ENCODE measurements at regions not wholly inside any gene's neighbourhood (a gene's known extent, or its start where the extent isn't known, plus 50 kb on each side); places are given as distances from the start of the nearest gene placed in this dataset.

GRCh38 chr4:62475596-62475995 is 1275.5 kb downstream of the ADGRL3 start:
- no peaks in the 10 kb centered on the region for H3K4me1 ChIP-seq
- no peaks in the 10 kb centered on the region for H3K9me3 ChIP-seq
- no peak for DNase-seq
- H3K4me3 ChIP-seq, result no peak overlapping the region
- TF ChIP-seq POLR2A (IDR thresholded peaks at IDR 0.05), result no peak
- TF ChIP-seq, protein P1, sequence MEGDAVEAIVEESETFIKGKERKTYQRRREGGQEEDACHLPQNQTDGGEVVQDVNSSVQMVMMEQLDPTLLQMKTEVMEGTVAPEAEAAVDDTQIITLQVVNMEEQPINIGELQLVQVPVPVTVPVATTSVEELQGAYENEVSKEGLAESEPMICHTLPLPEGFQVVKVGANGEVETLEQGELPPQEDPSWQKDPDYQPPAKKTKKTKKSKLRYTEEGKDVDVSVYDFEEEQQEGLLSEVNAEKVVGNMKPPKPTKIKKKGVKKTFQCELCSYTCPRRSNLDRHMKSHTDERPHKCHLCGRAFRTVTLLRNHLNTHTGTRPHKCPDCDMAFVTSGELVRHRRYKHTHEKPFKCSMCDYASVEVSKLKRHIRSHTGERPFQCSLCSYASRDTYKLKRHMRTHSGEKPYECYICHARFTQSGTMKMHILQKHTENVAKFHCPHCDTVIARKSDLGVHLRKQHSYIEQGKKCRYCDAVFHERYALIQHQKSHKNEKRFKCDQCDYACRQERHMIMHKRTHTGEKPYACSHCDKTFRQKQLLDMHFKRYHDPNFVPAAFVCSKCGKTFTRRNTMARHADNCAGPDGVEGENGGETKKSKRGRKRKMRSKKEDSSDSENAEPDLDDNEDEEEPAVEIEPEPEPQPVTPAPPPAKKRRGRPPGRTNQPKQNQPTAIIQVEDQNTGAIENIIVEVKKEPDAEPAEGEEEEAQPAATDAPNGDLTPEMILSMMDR (IDR thresholded peaks at IDR 0.05), result no peak
- H3K27ac ChIP-seq, result no peak overlapping the region
- H3K36me3 ChIP-seq, result no peaks in the 10 kb centered on the region
- no peaks in the 10 kb centered on the region for H3K27me3 ChIP-seq

DNA sequence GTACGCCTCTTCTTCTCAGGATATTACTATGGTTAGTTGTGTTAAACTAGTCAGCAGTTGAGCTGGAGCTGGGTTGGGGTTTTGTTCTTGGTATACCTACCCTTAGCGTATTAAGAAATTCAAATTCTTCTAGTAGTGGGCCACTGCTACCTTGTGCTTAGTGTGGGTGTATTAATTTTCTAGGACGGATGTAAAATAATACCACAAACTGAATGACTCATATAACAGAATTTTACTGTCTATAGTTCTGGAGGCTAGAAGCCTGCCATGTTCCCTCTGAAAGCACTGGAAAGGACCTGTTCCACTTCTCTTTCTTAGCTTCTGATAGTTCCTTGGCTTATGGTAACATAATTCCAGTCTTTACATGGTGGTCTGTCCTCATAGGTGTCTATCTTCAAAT is 1274.7 kb downstream of the ADGRL3 start:
- H3K36me3 ChIP-seq, result no peaks in the 10 kb centered on the region
- DNase-seq, result no peak

GRCh38 chr4:62471021-62471420 is 1270.9 kb downstream of the ADGRL3 start:
- TF ChIP-seq POLR2A (IDR thresholded peaks at IDR 0.05), result no peak
- TF ChIP-seq, protein P1 (IDR thresholded peaks at IDR 0.05), result no peak
- H3K4me1 ChIP-seq, result no peaks in the 10 kb centered on the region
- H3K27me3 ChIP-seq, result no peaks in the 10 kb centered on the region
- no peaks in the 10 kb centered on the region for H3K36me3 ChIP-seq
- no peaks in the 10 kb centered on the region for H3K9me3 ChIP-seq
- H3K4me3 ChIP-seq, result no peak overlapping the region
- H3K27ac ChIP-seq, result no peak overlapping the region
- no peak for DNase-seq

More for the DNA sequence above, 1274.7 kb downstream of the ADGRL3 start:
- Histone ChIP-seq H3K27ac (no peak overlapping the region), H3K4me3 (no peak overlapping the region), H3K27me3 (no peaks in the 10 kb centered on the region), H3K4me1 (no peaks in the 10 kb centered on the region), H3K9me3 (no peaks in the 10 kb centered on the region)
- TF ChIP-seq, protein P1 (IDR thresholded peaks at IDR 0.05), result no peak
- TF ChIP-seq POLR2A (IDR thresholded peaks at IDR 0.05), result no peak

DNA sequence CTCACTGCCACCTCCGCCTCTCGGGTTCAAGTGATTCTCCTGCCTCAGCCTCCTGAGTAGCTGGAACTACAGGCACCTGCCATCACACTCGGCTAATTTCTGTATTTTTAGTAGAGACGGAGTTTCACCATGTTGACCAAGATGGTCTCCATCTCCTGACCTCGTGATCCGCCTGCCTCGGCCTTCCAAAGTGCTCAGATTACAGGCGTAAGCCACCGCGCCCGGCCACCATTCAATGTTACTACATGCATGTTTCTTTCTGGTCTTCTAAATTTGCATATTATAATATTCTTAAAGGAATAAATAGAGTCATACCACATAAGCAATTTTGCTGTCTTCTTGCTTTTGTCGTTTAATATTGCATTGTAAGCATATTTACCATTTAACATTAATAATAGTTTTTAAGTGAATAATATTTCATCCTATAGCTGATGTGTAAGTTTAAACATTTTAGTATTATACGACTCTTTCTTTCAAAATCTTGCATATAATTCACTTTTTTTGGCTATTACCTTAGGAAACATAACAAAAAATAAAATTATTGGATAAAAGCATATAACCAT is 1270.4 kb downstream of the ADGRL3 start:
- Histone ChIP-seq H3K4me1 (no peaks in the 10 kb centered on the region), H3K27ac (no peak overlapping the region), H3K27me3 (no peaks in the 10 kb centered on the region), H3K4me3 (no peak overlapping the region), H3K9me3 (no peaks in the 10 kb centered on the region), H3K36me3 (no peaks in the 10 kb centered on the region)
- no peak for DNase-seq
- TF ChIP-seq, protein P1 (IDR thresholded peaks at IDR 0.05), result no peak
- TF ChIP-seq POLR2A (IDR thresholded peaks at IDR 0.05), result no peak

DNA sequence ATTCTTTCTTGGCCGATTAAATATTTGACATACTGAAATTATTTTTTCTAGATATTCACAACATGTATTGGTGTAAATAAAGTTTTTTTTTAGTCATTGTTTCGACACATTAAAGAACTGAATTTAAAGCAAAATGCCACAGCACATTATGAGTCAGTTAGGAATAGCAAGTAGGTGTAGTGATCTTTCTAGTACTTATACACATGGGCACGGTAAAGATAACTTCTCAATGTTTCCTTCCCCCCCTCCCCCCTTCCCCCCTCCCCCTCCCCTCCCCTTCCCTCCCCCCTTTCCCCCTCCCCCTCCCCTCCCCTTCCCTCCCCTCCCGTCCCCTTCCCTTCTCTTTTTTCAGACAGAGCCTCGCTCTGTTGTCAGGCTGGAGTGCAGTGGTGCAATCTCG is 1269.9 kb downstream of the ADGRL3 start:
- no peak overlapping the region for H3K27ac ChIP-seq
- DNase-seq, result no peak
- H3K4me3 ChIP-seq, result no peak overlapping the region
- H3K4me1 ChIP-seq, result no peaks in the 10 kb centered on the region
- no peaks in the 10 kb centered on the region for H3K36me3 ChIP-seq
- TF ChIP-seq, protein P1 (IDR thresholded peaks at IDR 0.05), result no peak
- no peak for TF ChIP-seq POLR2A (IDR thresholded peaks at IDR 0.05)
- H3K9me3 ChIP-seq, result no peaks in the 10 kb centered on the region
- no peaks in the 10 kb centered on the region for H3K27me3 ChIP-seq

DNA sequence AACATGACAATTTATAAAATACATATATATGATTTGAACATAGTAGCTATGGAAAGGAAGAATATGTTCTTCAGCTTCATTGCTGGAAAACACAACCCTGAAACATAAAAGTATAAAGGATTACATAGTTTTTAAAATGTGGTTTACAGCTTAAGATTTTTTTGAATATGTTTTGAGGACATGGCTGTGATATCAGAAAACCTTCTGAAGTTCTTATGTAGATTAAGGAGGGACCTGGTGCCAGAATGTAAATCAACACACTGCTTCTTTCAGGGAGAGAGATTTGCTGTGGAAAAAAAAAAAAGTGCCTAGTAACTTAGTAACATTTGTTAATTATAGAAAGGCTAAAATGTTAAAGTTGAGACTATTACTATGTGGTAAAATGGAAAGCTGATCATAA is 1261.8 kb downstream of the ADGRL3 start:
- Histone ChIP-seq H3K27me3 (no peaks in the 10 kb centered on the region), H3K9me3 (no peaks in the 10 kb centered on the region), H3K4me3 (no peak overlapping the region), H3K27ac (no peak overlapping the region), H3K36me3 (no peaks in the 10 kb centered on the region), H3K4me1 (no peaks in the 10 kb centered on the region)
- TF ChIP-seq, protein P1 (IDR thresholded peaks at IDR 0.05), result no peak
- no peak for TF ChIP-seq POLR2A (IDR thresholded peaks at IDR 0.05)
- DNase-seq, result no peak

All from Peyer's patch (tissue), 4 donors.